GM18511 (cell line): ENCODE measurements at regions not wholly inside any gene's neighbourhood (a gene's known extent, or its start where the extent isn't known, plus 50 kb on each side); places are given as distances from the start of the nearest gene placed in this dataset.
"Not testable (repeated sequence)": the region's sequence is repeated elsewhere in the genome, so short reads cannot be mapped to it uniquely, and the experiment has no call there.

ENCODE experiments used
- ATAC-seq: cut with Tn5 transposase; IDR thresholded peaks from one replicate; pipeline ENCODE4 v1.9.1; 2021; ENCODE audit warnings: mild to moderate bottlenecking, moderate library complexity; ENCODE audit not compliant: unreplicated experiment

- no peak for ATAC-seq
Observed at GRCh38 chr2:59425247-59425646, 1128.2 kb downstream of the BCL11A start.

GRCh38 chr2:59413751-59414570 is 1139.5 kb downstream of the BCL11A start:
- no peak for ATAC-seq

DNA sequence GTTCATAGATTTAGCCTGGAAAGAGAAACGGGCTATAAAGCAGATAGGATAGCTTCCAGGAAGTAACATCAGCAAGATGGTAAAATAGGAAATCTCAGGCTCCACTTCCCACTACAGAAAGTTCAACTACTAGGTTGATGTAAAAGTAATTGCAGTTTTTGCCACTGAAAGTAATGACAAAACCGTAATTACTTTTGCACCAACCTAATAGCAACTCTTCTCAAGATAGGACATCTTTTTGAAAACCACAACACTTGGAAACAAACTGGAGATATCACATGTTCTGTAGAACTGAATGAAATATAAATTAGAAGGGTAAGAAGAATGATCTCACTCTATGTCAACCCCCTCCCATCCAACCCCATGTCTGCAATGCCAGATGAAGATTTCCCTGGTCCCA is 1154.3 kb downstream of the BCL11A start:
- ATAC-seq: no peak

DNA sequence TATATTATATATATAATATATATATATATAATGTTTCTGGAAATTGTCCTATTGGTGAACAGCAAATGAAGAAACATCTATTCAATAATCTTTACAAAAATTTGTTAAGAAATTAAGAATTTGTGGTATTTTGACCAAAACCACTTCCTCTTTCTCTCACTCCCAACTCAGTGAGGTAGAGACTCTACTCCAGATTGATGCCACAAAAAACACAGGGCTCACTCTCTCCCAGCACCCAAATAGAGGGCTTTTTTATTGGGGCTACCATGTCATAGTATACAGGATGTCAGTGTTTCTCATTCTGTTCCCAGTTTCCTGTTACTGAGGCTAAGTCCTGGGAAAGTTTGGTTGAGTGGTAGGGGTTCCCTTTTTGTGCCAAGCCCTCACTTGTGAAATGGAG is 1155.4 kb downstream of the BCL11A start:
- ATAC-seq: no peak

- no peak for ATAC-seq
Observed at GRCh38 chr2:59395119-59395518, 1154.0 kb upstream of the FANCL start.

GRCh38 chr2:59391896-59392295 is 1150.8 kb upstream of the FANCL start:
- no peak for ATAC-seq

- no peak for ATAC-seq
Observed at GRCh38 chr2:59390581-59390980, 1149.5 kb upstream of the FANCL start.

GRCh38 chr2:59389240-59389639 is 1148.1 kb upstream of the FANCL start:
- no peak for ATAC-seq

DNA sequence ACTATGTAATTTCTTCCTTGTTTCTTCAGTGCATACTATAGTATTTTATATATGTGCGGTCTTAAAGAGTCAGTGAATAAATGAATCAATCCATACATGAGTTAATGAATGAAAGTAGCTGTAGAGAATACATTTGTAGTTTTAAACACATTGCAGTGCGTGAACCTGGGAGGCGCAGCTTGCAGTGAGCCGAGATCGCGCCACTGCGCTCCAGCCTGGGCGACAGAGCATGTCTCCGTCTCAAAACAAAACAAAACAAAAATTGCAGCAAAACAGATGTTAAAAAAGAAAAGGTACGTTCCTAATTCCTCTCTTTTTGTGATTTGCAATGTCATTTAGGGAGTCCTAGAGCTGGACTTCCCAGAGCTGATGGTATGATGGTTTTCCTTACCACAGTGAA is 1144.8 kb upstream of the FANCL start:
- no peak for ATAC-seq

GRCh38 chr2:59383473-59383872 is 1142.3 kb upstream of the FANCL start:
- no peak for ATAC-seq

- ATAC-seq: no peak
Observed at GRCh38 chr2:59378127-59378526, 1137.0 kb upstream of the FANCL start.

DNA sequence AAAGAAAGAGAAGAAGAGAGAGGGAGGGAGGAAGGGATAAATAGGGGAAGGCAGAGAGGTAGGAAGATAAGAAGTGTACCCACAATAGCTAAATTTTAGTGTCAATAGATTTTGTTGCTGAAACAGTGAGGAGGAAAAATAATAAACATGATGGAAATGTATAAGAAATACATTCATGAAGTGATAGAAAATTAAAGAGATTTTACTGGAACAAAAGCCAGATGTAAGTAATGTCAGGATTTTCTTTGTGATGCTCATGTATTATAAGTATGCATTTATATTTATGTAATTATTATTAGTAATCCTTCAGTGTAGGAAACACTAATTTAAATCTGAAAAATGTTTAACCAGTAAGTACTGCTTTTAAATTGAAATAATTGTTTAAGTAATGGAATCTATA is 1125.2 kb upstream of the FANCL start:
- ATAC-seq: no peak

GRCh38 chr2:59354498-59354897 is 1113.4 kb upstream of the FANCL start:
- ATAC-seq: no peak

DNA sequence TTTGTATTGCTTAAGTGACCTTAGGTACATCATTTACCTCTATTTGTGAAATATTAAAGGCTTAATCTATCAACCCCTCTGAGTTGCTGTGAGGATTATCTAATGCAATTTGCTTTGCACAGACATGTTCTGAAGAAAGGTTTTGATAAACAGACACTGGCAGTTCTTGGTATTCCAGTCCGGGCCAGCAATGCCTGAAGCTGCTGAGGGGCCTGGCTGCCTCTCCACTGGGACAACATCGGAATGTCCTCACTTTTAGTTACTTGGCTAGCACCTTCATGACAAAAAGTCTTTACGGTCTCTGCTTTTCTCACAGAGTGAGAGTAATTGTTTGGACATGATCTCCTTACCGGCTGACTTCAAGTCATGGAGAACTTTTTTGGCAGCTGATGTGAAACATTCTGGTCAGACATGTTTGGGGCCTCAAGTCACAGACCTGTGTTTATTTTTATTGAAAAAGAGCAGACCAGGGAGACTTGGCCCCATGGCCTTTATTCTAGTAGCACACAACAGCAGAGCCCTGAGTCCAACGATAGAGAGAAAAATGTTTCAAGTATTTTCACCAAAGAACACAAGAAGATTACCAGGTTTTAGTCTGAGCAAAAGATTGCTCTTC is 1112.3 kb upstream of the FANCL start:
- ATAC-seq: no peak

GRCh38 chr2:59342166-59342565 is 1101.0 kb upstream of the FANCL start:
- ATAC-seq: no peak

DNA sequence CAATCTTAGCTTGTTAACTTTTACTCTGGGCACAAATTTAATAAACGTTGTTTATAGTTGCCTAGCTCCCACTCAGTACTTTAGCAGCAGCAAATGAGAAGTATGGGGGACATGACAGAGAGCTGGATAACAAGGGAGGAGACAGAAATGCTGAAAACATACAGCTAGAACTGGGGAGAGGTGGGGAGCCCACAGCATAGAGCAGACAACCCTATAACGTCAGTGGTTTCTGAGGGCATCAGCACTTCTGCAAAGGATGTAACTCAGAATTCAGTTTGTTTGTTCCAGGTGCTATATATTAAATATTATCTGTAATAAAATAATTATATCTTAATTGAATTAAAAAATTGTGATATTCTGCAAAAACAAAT is 1098.7 kb upstream of the FANCL start:
- no peak for ATAC-seq

- no peak for ATAC-seq
Observed at GRCh38 chr2:59339121-59339836, 1098.2 kb upstream of the FANCL start.

- no peak for ATAC-seq
Observed at GRCh38 chr2:59333007-59333406, 1091.9 kb upstream of the FANCL start.

- ATAC-seq: not testable (repeated sequence)
Observed at GRCh38 chr2:59326581-59327365, 1085.6 kb upstream of the FANCL start.

DNA sequence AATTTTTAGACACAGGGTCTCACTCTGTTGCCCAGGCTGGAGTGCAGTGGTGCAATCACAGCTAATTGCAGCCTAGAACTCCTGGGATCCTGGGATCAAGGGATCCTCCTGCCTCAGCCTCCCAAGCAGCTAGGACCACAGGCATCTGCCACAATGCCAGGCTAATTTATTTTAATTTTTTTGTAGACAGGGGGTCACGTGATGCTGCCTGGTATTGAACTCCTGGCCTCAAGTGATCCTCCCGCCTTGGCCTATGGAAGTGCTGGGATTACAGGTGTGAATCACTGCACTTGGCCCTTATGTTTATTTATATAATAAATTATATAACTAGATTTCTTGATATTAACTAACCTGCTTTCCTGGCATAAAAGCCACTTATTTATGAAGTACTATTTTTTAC is 1081.7 kb upstream of the FANCL start:
- ATAC-seq: no peak

- ATAC-seq: no peak
Observed at GRCh38 chr2:59322005-59322404, 1080.9 kb upstream of the FANCL start.
